ENCODE measurements at regions not wholly inside any gene's neighbourhood (a gene's known extent, or its start where the extent isn't known, plus 50 kb on each side); places are given as distances from the start of the nearest gene placed in this dataset.
"Not testable (repeated sequence)": the region's sequence is repeated elsewhere in the genome, so short reads cannot be mapped to it uniquely, and the experiment has no call there.

- Mint-ChIP-seq H3K27ac (no peak overlapping the region), H3K36me3 (ENCODE audit: low read depth) (no peaks in the 10 kb centered on the region), H3K4me3 (no peak overlapping the region), H3K4me1 (ENCODE audit: low read depth) (no peaks in the 10 kb centered on the region), H3K9me3 (no peaks in the 10 kb centered on the region), H3K27me3 (ENCODE audit: insufficient read depth) (no peaks in the 10 kb centered on the region)
- no peak for DNase-seq
- TF ChIP-seq CTCF (IDR thresholded peaks at IDR 0.05): no peak
Observed at GRCh38 chrX:96126182-96126581, 558.5 kb upstream of the DIAPH2 start.

- not testable (repeated sequence) for H3K27ac Mint-ChIP-seq; H3K9me3 Mint-ChIP-seq; H3K4me1 Mint-ChIP-seq (ENCODE audit: low read depth); H3K27me3 Mint-ChIP-seq (ENCODE audit: insufficient read depth); H3K4me3 Mint-ChIP-seq; DNase-seq; H3K36me3 Mint-ChIP-seq (ENCODE audit: low read depth)
Observed at GRCh38 chrX:96128058-96128457, 556.6 kb upstream of the DIAPH2 start.

- no peaks in the 10 kb centered on the region for H3K36me3 Mint-ChIP-seq (ENCODE audit: low read depth)
- no peak for DNase-seq
- H3K27ac Mint-ChIP-seq: no peak overlapping the region
- H3K27me3 Mint-ChIP-seq (ENCODE audit: insufficient read depth): no peaks in the 10 kb centered on the region; the same call in 1 of the 2 replicates
- H3K4me3 Mint-ChIP-seq: no peak overlapping the region
- no peak for TF ChIP-seq CTCF (IDR thresholded peaks at IDR 0.05)
- H3K4me1 Mint-ChIP-seq (ENCODE audit: low read depth): no peaks in the 10 kb centered on the region
- H3K9me3 Mint-ChIP-seq: no peaks in the 10 kb centered on the region
Observed at GRCh38 chrX:96140796-96141195, 543.8 kb upstream of the DIAPH2 start.

GRCh38 chrX:96147681-96148080, 537.0 kb upstream of the DIAPH2 start:
- no peak for TF ChIP-seq CTCF (IDR thresholded peaks at IDR 0.05)
- H3K27me3 Mint-ChIP-seq (ENCODE audit: insufficient read depth): no peaks in the 10 kb centered on the region
- no peak overlapping the region for H3K27ac Mint-ChIP-seq
- no peak for DNase-seq
- no peaks in the 10 kb centered on the region for H3K36me3 Mint-ChIP-seq (ENCODE audit: low read depth)
- no peak overlapping the region for H3K4me3 Mint-ChIP-seq
- no peaks in the 10 kb centered on the region for H3K4me1 Mint-ChIP-seq (ENCODE audit: low read depth)
- H3K9me3 Mint-ChIP-seq: no peaks in the 10 kb centered on the region

GRCh38 chrX:96170626-96171025, 514.0 kb upstream of the DIAPH2 start:
- Mint-ChIP-seq H3K27me3 (ENCODE audit: insufficient read depth) (no peaks in the 10 kb centered on the region; the same call in 1 of the 2 replicates), H3K9me3 (no peaks in the 10 kb centered on the region; the same call in 1 of the 2 replicates), H3K36me3 (ENCODE audit: low read depth) (no peaks in the 10 kb centered on the region), H3K27ac (no peak overlapping the region), H3K4me1 (ENCODE audit: low read depth) (no peaks in the 10 kb centered on the region), H3K4me3 (no peak overlapping the region)
- no peak for DNase-seq
- TF ChIP-seq CTCF (IDR thresholded peaks at IDR 0.05): no peak

- Mint-ChIP-seq H3K36me3 (ENCODE audit: low read depth) (no peaks in the 10 kb centered on the region), H3K9me3 (no peaks in the 10 kb centered on the region), H3K4me1 (ENCODE audit: low read depth) (peaks cover 5% of the 10 kb centered on the region; the same call in 1 of the 2 replicates), H3K4me3 (no peak overlapping the region), H3K27ac (no peak overlapping the region), H3K27me3 (ENCODE audit: insufficient read depth) (no peaks in the 10 kb centered on the region)
- no peak for TF ChIP-seq CTCF (IDR thresholded peaks at IDR 0.05)
- DNase-seq: no peak
Observed at GRCh38 chrX:96176921-96177320, 507.7 kb upstream of the DIAPH2 start.
